ENCODE measurements at regions not wholly inside any gene's neighbourhood (a gene's known extent, or its start where the extent isn't known, plus 50 kb on each side); places are given as distances from the start of the nearest gene placed in this dataset.
"Not testable (repeated sequence)": the region's sequence is repeated elsewhere in the genome, so short reads cannot be mapped to it uniquely, and the experiment has no call there.

- not testable (repeated sequence) for H3K27ac ChIP-seq (ENCODE audit: low read depth, low read length)
- WGBS, 3 donors: 76 to 94% (median 91%) methylated on average over 6 of the region's 6 CpGs
Measured at GRCh38 chr10:64360240-64360639, 839.0 kb downstream of the REEP3 start.

- H3K27ac ChIP-seq (ENCODE audit: low read depth, low read length): no peak overlapping the region
- 23 to 60% (median 41%) methylated on average over 1 of the region's 1 CpG for WGBS, 3 donors
Measured at GRCh38 chr10:64363687-64364086, 842.5 kb downstream of the REEP3 start.

- WGBS, 3 donors: 88 to 94% (median 92%) methylated on average over 3 of the region's 3 CpGs
- no peak overlapping the region for H3K27ac ChIP-seq (ENCODE audit: low read depth, low read length)
Measured at GRCh38 chr10:64365663-64366062, 844.5 kb downstream of the REEP3 start.

GRCh38 chr10:64368298-64368697, 847.1 kb downstream of the REEP3 start:
- H3K27ac ChIP-seq (ENCODE audit: low read depth, low read length): no peak overlapping the region
- WGBS, 3 donors: 74 to 89% (median 75%) methylated on average over 3 of the region's 3 CpGs

- 25 to 61% (median 51%) methylated on average over 1 of the region's 1 CpG for WGBS, 3 donors
- H3K27ac ChIP-seq (ENCODE audit: low read depth, low read length): no peak overlapping the region
Measured at GRCh38 chr10:64369885-64370773, 848.9 kb downstream of the REEP3 start.

GRCh38 chr10:64374346-64374745, 853.1 kb downstream of the REEP3 start:
- no peak overlapping the region for H3K27ac ChIP-seq (ENCODE audit: low read depth, low read length)

- 37 to 63% (median 37%) methylated on average over 4 of the region's 4 CpGs for WGBS, 3 donors
- H3K27ac ChIP-seq (ENCODE audit: low read depth, low read length): no peak overlapping the region
Measured at GRCh38 chr10:64376167-64376566, 855.0 kb downstream of the REEP3 start.

- no peak overlapping the region for H3K27ac ChIP-seq (ENCODE audit: low read depth, low read length)
Measured at GRCh38 chr10:64379898-64380297, 858.7 kb downstream of the REEP3 start.

GRCh38 chr10:64385355-64385754, 864.2 kb downstream of the REEP3 start:
- H3K27ac ChIP-seq (ENCODE audit: low read depth, low read length): no peak overlapping the region

- 77 to 90% (median 83%) methylated on average over 1 of the region's 1 CpG for WGBS, 3 donors
Measured at GRCh38 chr10:64394744-64395143, 873.5 kb downstream of the REEP3 start.

GRCh38 chr10:64396105-64396708, 875.0 kb downstream of the REEP3 start:
- no peak overlapping the region for H3K27ac ChIP-seq (ENCODE audit: low read depth, low read length)
- 63 to 91% (median 83%) methylated on average over 1 of the region's 1 CpG for WGBS, 3 donors

More at GRCh38 chr10:64394744-64395143, 873.5 kb downstream of the REEP3 start:
- no peak overlapping the region for H3K27ac ChIP-seq (ENCODE audit: low read depth, low read length)

- 92 to 95% (median 92%) methylated on average over 8 of the region's 8 CpGs for WGBS, 3 donors
- H3K27ac ChIP-seq (ENCODE audit: low read depth, low read length): no peak overlapping the region
Measured at GRCh38 chr10:64397125-64397524, 875.9 kb downstream of the REEP3 start.

GRCh38 chr10:64408391-64409183, 887.4 kb downstream of the REEP3 start:
- no peak overlapping the region for H3K27ac ChIP-seq (ENCODE audit: low read depth, low read length)
- WGBS, 3 donors: 73 to 91% (median 75%) methylated on average over 3 of the region's 3 CpGs

- 92 to 100% (median 98%) methylated on average over 1 of the region's 1 CpG for WGBS, 3 donors
- no peak overlapping the region for H3K27ac ChIP-seq (ENCODE audit: low read depth, low read length)
Measured at GRCh38 chr10:64409349-64409748, 888.1 kb downstream of the REEP3 start.

GRCh38 chr10:64416011-64416410, 894.8 kb downstream of the REEP3 start:
- no peak overlapping the region for H3K27ac ChIP-seq (ENCODE audit: low read depth, low read length)
- 84 to 92% (median 88%) methylated on average over 1 of the region's 1 CpG for WGBS, 3 donors

- no peak overlapping the region for H3K27ac ChIP-seq (ENCODE audit: low read depth, low read length)
- 56 to 74% (median 72%) methylated on average over 2 of the region's 2 CpGs for WGBS, 3 donors
Measured at GRCh38 chr10:64419461-64419860, 898.3 kb downstream of the REEP3 start.

GRCh38 chr10:64426745-64427144, 905.5 kb downstream of the REEP3 start:
- 86 to 93% (median 87%) methylated on average over 3 of the region's 3 CpGs for WGBS, 3 donors
- no peak overlapping the region for H3K27ac ChIP-seq (ENCODE audit: low read depth, low read length)

GRCh38 chr10:64430690-64431323, 909.6 kb downstream of the REEP3 start:
- 22 to 39% (median 23%) methylated on average over 2 of the region's 2 CpGs for WGBS, 3 donors
- no peak overlapping the region for H3K27ac ChIP-seq (ENCODE audit: low read depth, low read length)

- not testable (repeated sequence) for H3K27ac ChIP-seq (ENCODE audit: low read depth, low read length)
- WGBS, 3 donors: 93 to 94% (median 93%) methylated on average over 14 of the region's 14 CpGs
Measured at GRCh38 chr10:64441872-64442271, 920.7 kb downstream of the REEP3 start.
